ENCODE measurements at regions not wholly inside any gene's neighbourhood (a gene's known extent, or its start where the extent isn't known, plus 50 kb on each side); places are given as distances from the start of the nearest gene placed in this dataset.

- Histone ChIP-seq H3K4me2 (no peak overlapping the region), H3K4me3 (no peak overlapping the region), H3K27me3 (no peaks in the 10 kb centered on the region), H3K4me1 (peaks cover 0 to 5% (median 0%) of the 10 kb centered on the region in 10 experiments; a peak in 2 of 20 replicates), H3K9me3 (replicated peaks in 1 of 11) (peaks cover 4 to 9% (median 7%) of the 10 kb centered on the region in 11 experiments), H3K9ac (no peak overlapping the region), H3K36me3 (no peaks in the 10 kb centered on the region), H3K27ac (no peak overlapping the region), H4K20me1 (no peaks in the 10 kb centered on the region)
- no peak for TF ChIP-seq Cebpa-rat (IDR thresholded peaks at IDR 0.05)
Measured at GRCh38 chr10:109451879-109452278, 471.4 kb downstream of the XPNPEP1 start.

- no peaks in the 10 kb centered on the region for H4K20me1 ChIP-seq
- no peak overlapping the region for H3K27ac ChIP-seq
- H3K4me2 ChIP-seq: no peak overlapping the region
- TF ChIP-seq Cebpa-rat (IDR thresholded peaks at IDR 0.05): no peak
- no peaks in the 10 kb centered on the region for H3K36me3 ChIP-seq
- peaks cover 0 to 5% (median 0%) of the 10 kb centered on the region in 10 experiments; a peak in 2 of 20 replicates for H3K4me1 ChIP-seq
- H3K9me3 ChIP-seq (replicated peaks in 1 of 11): no peaks in the 10 kb centered on the region
- no peaks in the 10 kb centered on the region for H3K27me3 ChIP-seq
- no peak overlapping the region for H3K4me3 ChIP-seq
- H3K9ac ChIP-seq: no peak overlapping the region
Measured at GRCh38 chr10:109450702-109451101, 472.6 kb downstream of the XPNPEP1 start.

GRCh38 chr10:109433434-109433833 is 489.9 kb downstream of the XPNPEP1 start:
- Histone ChIP-seq H3K9me3 (replicated peaks in 1 of 11) (no peaks in the 10 kb centered on the region), H3K4me2 (no peak overlapping the region), H3K9ac (no peak overlapping the region), H3K4me1 (no peaks in the 10 kb centered on the region), H3K27ac (no peak overlapping the region), H3K27me3 (no peaks in the 10 kb centered on the region), H3K36me3 (no peaks in the 10 kb centered on the region), H4K20me1 (no peaks in the 10 kb centered on the region), H3K4me3 (no peak overlapping the region)
- TF ChIP-seq Cebpa-rat (IDR thresholded peaks at IDR 0.05): no peak

- no peak overlapping the region for H3K4me3 ChIP-seq
- H3K9me3 ChIP-seq (replicated peaks in 1 of 11): no peaks in the 10 kb centered on the region
- H4K20me1 ChIP-seq: no peaks in the 10 kb centered on the region
- no peak overlapping the region for H3K9ac ChIP-seq
- TF ChIP-seq Cebpa-rat (IDR thresholded peaks at IDR 0.05): no peak
- H3K4me1 ChIP-seq: no peaks in the 10 kb centered on the region
- H3K27me3 ChIP-seq: no peaks in the 10 kb centered on the region
- H3K27ac ChIP-seq: no peak overlapping the region
- H3K4me2 ChIP-seq: no peak overlapping the region
- H3K36me3 ChIP-seq: no peaks in the 10 kb centered on the region
Measured at GRCh38 chr10:109432281-109432680, 491.0 kb downstream of the XPNPEP1 start.

- Histone ChIP-seq H3K9ac (no peak overlapping the region), H3K9me3 (replicated peaks in 1 of 11) (no peaks in the 10 kb centered on the region), H4K20me1 (no peaks in the 10 kb centered on the region), H3K36me3 (no peaks in the 10 kb centered on the region), H3K4me3 (no peak overlapping the region), H3K27ac (no peak overlapping the region), H3K4me1 (no peaks in the 10 kb centered on the region), H3K27me3 (no peaks in the 10 kb centered on the region), H3K4me2 (no peak overlapping the region)
- no peak for TF ChIP-seq Cebpa-rat (IDR thresholded peaks at IDR 0.05)
Measured at GRCh38 chr10:109430799-109431198, 492.5 kb downstream of the XPNPEP1 start.

- H3K4me2 ChIP-seq: no peak overlapping the region
- H4K20me1 ChIP-seq: no peaks in the 10 kb centered on the region
- no peak for TF ChIP-seq Cebpa-rat (IDR thresholded peaks at IDR 0.05)
- no peaks in the 10 kb centered on the region for H3K27me3 ChIP-seq
- H3K9me3 ChIP-seq (replicated peaks in 1 of 11): no peaks in the 10 kb centered on the region
- H3K9ac ChIP-seq: no peak overlapping the region
- no peaks in the 10 kb centered on the region for H3K4me1 ChIP-seq
- H3K4me3 ChIP-seq: no peak overlapping the region
- H3K27ac ChIP-seq: no peak overlapping the region
- H3K36me3 ChIP-seq: no peaks in the 10 kb centered on the region
Measured at GRCh38 chr10:109430043-109430760, 493.1 kb downstream of the XPNPEP1 start.

- no peaks in the 10 kb centered on the region for H3K36me3 ChIP-seq
- H3K4me2 ChIP-seq: no peak overlapping the region
- H3K9me3 ChIP-seq (replicated peaks in 1 of 11): no peaks in the 10 kb centered on the region
- H3K4me3 ChIP-seq: no peak overlapping the region
- H3K27me3 ChIP-seq: no peaks in the 10 kb centered on the region
- no peak for TF ChIP-seq Cebpa-rat (IDR thresholded peaks at IDR 0.05)
- no peaks in the 10 kb centered on the region for H3K4me1 ChIP-seq
- no peaks in the 10 kb centered on the region for H4K20me1 ChIP-seq
- no peak overlapping the region for H3K9ac ChIP-seq
- no peak overlapping the region for H3K27ac ChIP-seq
Measured at GRCh38 chr10:109428775-109429491, 494.4 kb downstream of the XPNPEP1 start.

- no peaks in the 10 kb centered on the region for H4K20me1 ChIP-seq
- no peaks in the 10 kb centered on the region for H3K27me3 ChIP-seq
- no peak overlapping the region for H3K27ac ChIP-seq
- no peak for TF ChIP-seq Cebpa-rat (IDR thresholded peaks at IDR 0.05)
- H3K9me3 ChIP-seq (replicated peaks in 1 of 11): no peaks in the 10 kb centered on the region
- peaks cover 0 to 4% (median 0%) of the 10 kb centered on the region in 10 experiments; a peak in 3 of 20 replicates for H3K4me1 ChIP-seq
- no peak overlapping the region for H3K4me3 ChIP-seq
- H3K9ac ChIP-seq: no peak overlapping the region
- no peaks in the 10 kb centered on the region for H3K36me3 ChIP-seq
- no peak overlapping the region for H3K4me2 ChIP-seq
Measured at GRCh38 chr10:109427411-109427810, 495.9 kb downstream of the XPNPEP1 start.

GRCh38 chr10:109426987-109427386 is 496.3 kb downstream of the XPNPEP1 start:
- Histone ChIP-seq H3K9me3 (replicated peaks in 1 of 11) (no peaks in the 10 kb centered on the region), H3K27me3 (no peaks in the 10 kb centered on the region), H3K27ac (no peak overlapping the region), H3K9ac (no peak overlapping the region), H4K20me1 (no peaks in the 10 kb centered on the region), H3K4me2 (no peak overlapping the region), H3K36me3 (no peaks in the 10 kb centered on the region), H3K4me1 (peaks cover 0 to 8% (median 0%) of the 10 kb centered on the region in 10 experiments; a peak in 3 of 20 replicates), H3K4me3 (no peak overlapping the region)
- no peak for TF ChIP-seq Cebpa-rat (IDR thresholded peaks at IDR 0.05)

GRCh38 chr10:109418795-109419194 is 504.5 kb downstream of the XPNPEP1 start:
- Histone ChIP-seq H3K9me3 (replicated peaks in 1 of 11) (no peaks in the 10 kb centered on the region), H3K36me3 (no peaks in the 10 kb centered on the region), H4K20me1 (no peaks in the 10 kb centered on the region), H3K4me2 (no peak overlapping the region), H3K9ac (no peak overlapping the region), H3K4me3 (no peak overlapping the region), H3K4me1 (peaks cover 0 to 8% (median 0%) of the 10 kb centered on the region in 10 experiments; a peak in 3 of 20 replicates), H3K27me3 (no peaks in the 10 kb centered on the region), H3K27ac (no peak overlapping the region)
- no peak for TF ChIP-seq Cebpa-rat (IDR thresholded peaks at IDR 0.05)

All from BLaER1 treated with 17β-estradiol and CSF1 and Interleukin-3, amounts not matched to agents 10 nM and 100 nM (cell line).